ENCODE measurements at regions not wholly inside any gene's neighbourhood (a gene's known extent, or its start where the extent isn't known, plus 50 kb on each side); places are given as distances from the start of the nearest gene placed in this dataset.

- Histone ChIP-seq H4K20me1 (no peaks in the 10 kb centered on the region), H3K9ac (no peak overlapping the region), H3K4me1 (no peaks in the 10 kb centered on the region), H3K4me2 (no peak overlapping the region), H3K36me3 (no peaks in the 10 kb centered on the region), H3K4me3 (no peak overlapping the region), H3K27me3 (no peaks in the 10 kb centered on the region), H3K27ac (no peak overlapping the region), H3K9me3 (no peaks in the 10 kb centered on the region)
- no peak for TF ChIP-seq Cebpa-rat (IDR thresholded peaks at IDR 0.05)
Measured at GRCh38 chr2:40507432-40507831, 55.5 kb upstream of the SLC8A1 start.

DNA sequence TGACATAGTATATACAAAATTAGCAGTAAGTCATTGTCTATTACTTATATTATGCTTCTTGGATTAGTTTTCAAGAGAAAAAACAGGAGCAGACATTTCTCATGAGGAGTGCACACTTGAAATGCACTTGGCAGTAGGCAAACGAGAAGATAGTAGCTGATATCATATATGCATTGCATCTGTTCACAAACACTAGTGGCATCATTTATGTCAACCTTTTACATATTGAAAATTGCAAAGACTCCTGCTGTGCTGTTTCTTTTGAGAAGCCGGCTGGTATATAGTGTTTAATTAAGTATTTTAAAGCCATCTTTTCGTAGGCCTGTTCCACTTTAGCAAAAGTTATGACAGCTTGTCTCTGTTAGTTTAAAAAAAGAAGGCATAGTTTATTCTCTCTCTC lies 58.4 kb upstream of the SLC8A1 start:
- H4K20me1 ChIP-seq = no peaks in the 10 kb centered on the region
- no peaks in the 10 kb centered on the region for H3K9me3 ChIP-seq
- TF ChIP-seq Cebpa-rat (IDR thresholded peaks at IDR 0.05) = no peak
- no peak overlapping the region for H3K9ac ChIP-seq
- no peak overlapping the region for H3K4me3 ChIP-seq
- no peaks in the 10 kb centered on the region for H3K27me3 ChIP-seq
- no peaks in the 10 kb centered on the region for H3K4me1 ChIP-seq
- no peak overlapping the region for H3K4me2 ChIP-seq
- no peak overlapping the region for H3K27ac ChIP-seq
- no peaks in the 10 kb centered on the region for H3K36me3 ChIP-seq

GRCh38 chr2:40511661-40512213 lies 59.8 kb upstream of the SLC8A1 start:
- no peak overlapping the region for H3K27ac ChIP-seq
- no peaks in the 10 kb centered on the region for H4K20me1 ChIP-seq
- H3K9me3 ChIP-seq = no peaks in the 10 kb centered on the region
- no peak for TF ChIP-seq Cebpa-rat (IDR thresholded peaks at IDR 0.05)
- no peaks in the 10 kb centered on the region for H3K4me1 ChIP-seq
- H3K36me3 ChIP-seq = no peaks in the 10 kb centered on the region
- no peak overlapping the region for H3K4me3 ChIP-seq
- no peak overlapping the region for H3K4me2 ChIP-seq
- no peaks in the 10 kb centered on the region for H3K27me3 ChIP-seq
- H3K9ac ChIP-seq = no peak overlapping the region

DNA sequence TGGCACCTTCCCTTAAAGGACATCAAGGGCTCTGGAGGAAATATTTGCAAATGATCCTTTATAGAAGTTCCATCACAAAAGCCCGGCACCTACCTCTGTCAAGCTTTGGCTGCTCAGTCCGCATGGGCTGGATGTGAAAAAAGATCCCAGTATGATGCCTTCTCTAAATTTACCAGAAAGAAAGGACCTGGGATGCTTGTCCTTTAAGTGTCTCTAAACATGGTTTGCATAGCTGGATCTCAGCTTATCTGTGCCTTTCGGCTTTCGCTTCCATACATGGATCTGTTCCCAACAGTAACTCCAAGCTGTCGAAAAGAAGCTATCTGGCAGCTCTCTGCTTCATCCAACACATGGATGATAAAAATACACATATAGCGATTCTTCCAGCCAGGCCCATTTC lies 60.4 kb upstream of the SLC8A1 start:
- Histone ChIP-seq H3K4me2 (no peak overlapping the region), H4K20me1 (no peaks in the 10 kb centered on the region), H3K4me1 (no peaks in the 10 kb centered on the region), H3K4me3 (no peak overlapping the region), H3K36me3 (no peaks in the 10 kb centered on the region), H3K9ac (no peak overlapping the region), H3K27ac (no peak overlapping the region), H3K9me3 (no peaks in the 10 kb centered on the region), H3K27me3 (no peaks in the 10 kb centered on the region)
- no peak for TF ChIP-seq Cebpa-rat (IDR thresholded peaks at IDR 0.05)

GRCh38 chr2:40513201-40513600 lies 61.3 kb upstream of the SLC8A1 start:
- TF ChIP-seq Cebpa-rat (IDR thresholded peaks at IDR 0.05) = no peak
- H3K27ac ChIP-seq = no peak overlapping the region
- H3K4me1 ChIP-seq = no peaks in the 10 kb centered on the region
- no peaks in the 10 kb centered on the region for H3K36me3 ChIP-seq
- H3K27me3 ChIP-seq = no peaks in the 10 kb centered on the region
- no peak overlapping the region for H3K9ac ChIP-seq
- no peak overlapping the region for H3K4me2 ChIP-seq
- no peaks in the 10 kb centered on the region for H3K9me3 ChIP-seq
- no peaks in the 10 kb centered on the region for H4K20me1 ChIP-seq
- no peak overlapping the region for H3K4me3 ChIP-seq

DNA sequence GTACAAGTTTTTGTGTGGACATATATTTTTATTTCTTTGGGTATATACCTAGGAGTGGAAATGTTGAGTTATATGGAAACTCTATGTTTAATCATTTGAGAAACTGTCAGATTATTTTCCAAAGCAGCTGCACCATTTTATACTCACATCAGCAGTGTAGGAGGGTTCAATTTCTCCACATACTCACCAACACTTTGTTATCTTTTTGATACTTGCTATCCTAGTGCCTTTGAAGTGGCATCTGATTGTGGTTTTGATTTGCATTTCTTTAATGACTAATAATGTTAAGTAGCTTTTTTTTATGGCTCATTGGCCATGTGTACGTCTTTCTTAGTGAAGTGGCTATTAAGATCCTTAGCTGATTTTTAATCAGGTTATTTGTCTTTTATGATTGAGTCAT lies 64.7 kb upstream of the SLC8A1 start:
- Histone ChIP-seq H3K9ac (no peak overlapping the region), H3K27me3 (no peaks in the 10 kb centered on the region), H3K36me3 (no peaks in the 10 kb centered on the region), H3K27ac (no peak overlapping the region), H3K4me3 (no peak overlapping the region), H3K9me3 (no peaks in the 10 kb centered on the region), H3K4me1 (no peaks in the 10 kb centered on the region), H4K20me1 (no peaks in the 10 kb centered on the region), H3K4me2 (no peak overlapping the region)
- TF ChIP-seq Cebpa-rat (IDR thresholded peaks at IDR 0.05) = no peak

DNA sequence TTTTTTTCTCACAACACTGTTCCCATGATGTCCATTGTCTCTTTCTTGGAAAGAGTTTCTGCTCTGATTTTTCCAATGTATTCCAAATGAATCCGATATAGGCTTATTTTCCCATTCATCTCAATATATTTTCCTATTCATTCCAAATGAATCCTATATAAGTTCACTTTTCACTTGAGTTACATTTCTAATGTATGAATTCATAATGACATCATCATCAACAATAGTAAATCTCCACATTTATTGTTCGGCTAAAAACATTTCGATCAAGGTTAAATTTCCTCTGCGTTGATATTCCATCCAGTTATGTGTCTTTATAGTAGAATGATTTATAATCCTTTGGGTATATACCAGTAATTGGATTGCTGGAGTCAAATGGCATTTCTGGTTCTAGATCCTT lies 76.7 kb upstream of the SLC8A1 start:
- H3K9me3 ChIP-seq = no peaks in the 10 kb centered on the region
- no peaks in the 10 kb centered on the region for H4K20me1 ChIP-seq

DNA sequence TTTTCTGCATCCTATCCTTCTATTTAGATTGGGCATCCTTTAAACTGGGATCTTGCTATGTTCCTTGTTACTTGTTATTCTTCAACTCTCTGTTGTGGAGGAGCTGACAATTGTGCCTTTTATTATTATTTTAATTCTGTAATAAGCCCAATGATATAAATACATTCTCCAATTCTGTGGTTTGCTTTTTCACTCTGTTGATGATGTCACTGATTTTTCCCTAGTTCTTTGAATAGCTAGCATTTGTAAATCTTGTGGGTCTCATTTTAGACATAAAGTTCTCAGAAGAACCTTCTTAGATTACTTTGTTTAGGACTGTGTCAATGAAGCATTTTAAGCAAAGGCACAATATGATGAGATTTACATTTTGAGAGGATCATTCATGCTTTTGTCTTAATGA lies 79.5 kb upstream of the SLC8A1 start:
- TF ChIP-seq Cebpa-rat (IDR thresholded peaks at IDR 0.05) = no peak
- H3K4me2 ChIP-seq = no peak overlapping the region
- no peak overlapping the region for H3K4me3 ChIP-seq

More for the DNA sequence above, 76.7 kb upstream of the SLC8A1 start:
- Histone ChIP-seq H3K36me3 (no peaks in the 10 kb centered on the region), H3K4me3 (no peak overlapping the region), H3K27me3 (no peaks in the 10 kb centered on the region), H3K9ac (no peak overlapping the region), H3K4me2 (no peak overlapping the region), H3K4me1 (no peaks in the 10 kb centered on the region), H3K27ac (no peak overlapping the region)
- TF ChIP-seq Cebpa-rat (IDR thresholded peaks at IDR 0.05) = no peak

DNA sequence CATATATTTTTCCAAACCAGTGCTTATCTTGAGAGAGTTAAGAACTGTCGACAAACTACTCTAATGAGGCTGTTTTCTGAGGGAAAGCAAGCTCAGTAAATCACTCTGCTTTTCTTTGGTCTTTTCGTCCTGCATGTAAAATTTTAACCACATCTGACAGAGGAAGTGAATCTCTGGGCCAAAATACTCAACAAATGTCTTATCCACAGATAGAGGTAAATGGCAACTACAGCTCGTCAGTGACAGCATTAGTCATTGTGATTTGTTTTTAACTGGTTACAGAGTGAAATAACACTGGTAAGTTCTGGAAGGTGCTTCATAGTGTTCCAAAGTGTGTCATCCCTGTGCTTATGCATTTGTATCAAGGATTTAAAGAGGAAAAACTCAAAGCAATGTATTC lies 82.6 kb upstream of the SLC8A1 start:
- no peaks in the 10 kb centered on the region for H4K20me1 ChIP-seq
- H3K9ac ChIP-seq = no peak overlapping the region
- H3K27ac ChIP-seq = no peak overlapping the region
- H3K4me3 ChIP-seq = no peak overlapping the region
- no peak for TF ChIP-seq Cebpa-rat (IDR thresholded peaks at IDR 0.05)
- no peaks in the 10 kb centered on the region for H3K36me3 ChIP-seq
- H3K27me3 ChIP-seq = no peaks in the 10 kb centered on the region
- H3K4me1 ChIP-seq = no peaks in the 10 kb centered on the region
- no peaks in the 10 kb centered on the region for H3K9me3 ChIP-seq
- no peak overlapping the region for H3K4me2 ChIP-seq

More for the DNA sequence above, 79.5 kb upstream of the SLC8A1 start:
- H3K27me3 ChIP-seq = no peaks in the 10 kb centered on the region
- H3K9me3 ChIP-seq = no peaks in the 10 kb centered on the region
- no peak overlapping the region for H3K27ac ChIP-seq
- no peaks in the 10 kb centered on the region for H3K4me1 ChIP-seq
- H4K20me1 ChIP-seq = no peaks in the 10 kb centered on the region
- no peak overlapping the region for H3K9ac ChIP-seq
- no peaks in the 10 kb centered on the region for H3K36me3 ChIP-seq

DNA sequence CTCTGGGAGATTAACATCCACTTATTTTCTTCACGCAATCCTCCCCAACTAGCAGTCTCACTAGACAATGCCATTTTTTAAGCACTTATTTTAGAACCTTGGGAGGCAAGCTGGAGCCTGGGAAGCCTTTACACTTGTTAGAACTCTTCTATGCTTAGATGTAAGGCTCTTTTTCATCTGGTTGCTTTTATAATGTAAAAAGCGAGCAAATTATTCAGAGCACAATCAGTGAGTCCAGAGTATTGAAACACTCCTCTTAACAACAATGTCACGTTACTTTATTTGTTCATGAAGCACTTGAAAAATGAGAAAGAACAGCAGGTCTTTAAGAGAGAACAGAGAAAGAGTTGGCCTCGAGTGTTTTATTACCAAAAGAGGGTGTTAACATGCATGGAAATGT lies 84.1 kb upstream of the SLC8A1 start:
- Histone ChIP-seq H3K4me1 (no peaks in the 10 kb centered on the region), H3K9me3 (no peaks in the 10 kb centered on the region), H3K27ac (no peak overlapping the region), H3K4me3 (no peak overlapping the region), H4K20me1 (no peaks in the 10 kb centered on the region), H3K27me3 (no peaks in the 10 kb centered on the region), H3K9ac (no peak overlapping the region), H3K4me2 (no peak overlapping the region), H3K36me3 (no peaks in the 10 kb centered on the region)
- TF ChIP-seq Cebpa-rat (IDR thresholded peaks at IDR 0.05) = no peak

- no peaks in the 10 kb centered on the region for H3K27me3 ChIP-seq
Measured at GRCh38 chr2:40540026-40540425, 88.1 kb upstream of the SLC8A1 start.

More at GRCh38 chr2:40540026-40540425, 88.1 kb upstream of the SLC8A1 start:
- H3K4me3 ChIP-seq = no peak overlapping the region
- no peaks in the 10 kb centered on the region for H4K20me1 ChIP-seq
- H3K9ac ChIP-seq = no peak overlapping the region
- H3K9me3 ChIP-seq = no peaks in the 10 kb centered on the region
- no peaks in the 10 kb centered on the region for H3K4me1 ChIP-seq
- no peak overlapping the region for H3K4me2 ChIP-seq
- no peak for TF ChIP-seq Cebpa-rat (IDR thresholded peaks at IDR 0.05)
- no peak overlapping the region for H3K27ac ChIP-seq
- H3K36me3 ChIP-seq = no peaks in the 10 kb centered on the region
